Naive thymus-derived CD8-positive, alpha-beta T cell (primary cell): ENCODE measurements at regions not wholly inside any gene's neighbourhood (a gene's known extent, or its start where the extent isn't known, plus 50 kb on each side); places are given as distances from the start of the nearest gene placed in this dataset.

Source experiments
- ATAC-seq, 2 donors: fragments of 150-1000 bp; cut with Tn5 transposase in 1 of 2; sonication (Bioruptor Pico), chemical (Tn5 transposase) in 1 of 2; 1 replicate in 1 of 2; 2 replicates in 1 of 2; pipeline ENCODE4 v1.10.0; 2021; ENCODE audit warnings: mild to moderate bottlenecking in 2 of 2, moderate library complexity in 2 of 2
- POLR2A ChIA-PET: fragments of 350-600 bp; sonication (Branson Sonifier 250); formaldehyde crosslinking; loops from one replicate; lab custom pipeline; 2021; ENCODE audit warnings: antibody characterized with exemption; lab: Charles Lee
- DNase-seq, 10 donors: peaks; one replicate each; pipeline versions ENCODE4 v3.0.0 to v3.0.0-alpha.2; 2020 to 2022
- H3K27ac Mint-ChIP-seq, 10 donors: one replicate each; pipeline ENCODE4 v1.8.0; 2020 to 2022; ENCODE audit warnings: mild to moderate bottlenecking in 10 of 10, mixed read lengths in 10 of 10, moderate library complexity in 4 of 10, inconsistent platforms in 1 of 10
- H3K27me3 Mint-ChIP-seq, 5 donors: one replicate each; pipeline ENCODE4 v1.8.0; 2021 to 2022; ENCODE audit warnings: mixed read lengths in 5 of 5
- H3K36me3 Mint-ChIP-seq, 3 donors: one replicate each; pipeline ENCODE4 v1.8.0; 2020 to 2022; ENCODE audit warnings: mixed read lengths in 3 of 3, mild to moderate bottlenecking in 2 of 3, inconsistent platforms in 1 of 3
- H3K4me1 Mint-ChIP-seq, 4 donors: one replicate each; pipeline ENCODE4 v1.8.0; 2021 to 2022; ENCODE audit warnings: mixed read lengths in 4 of 4
- H3K4me3 Mint-ChIP-seq, 10 donors: one replicate each; pipeline ENCODE4 v1.8.0; 2020 to 2022; ENCODE audit warnings: mild to moderate bottlenecking in 10 of 10, mixed read lengths in 10 of 10, moderate library complexity in 6 of 10, inconsistent platforms in 1 of 10
- H3K9me3 Mint-ChIP-seq, 9 donors: one replicate each; pipeline ENCODE4 v1.8.0; 2020 to 2022; ENCODE audit warnings: mixed read lengths in 9 of 9, mild to moderate bottlenecking in 3 of 9, inconsistent platforms in 1 of 9, moderate library complexity in 1 of 9

DNA sequence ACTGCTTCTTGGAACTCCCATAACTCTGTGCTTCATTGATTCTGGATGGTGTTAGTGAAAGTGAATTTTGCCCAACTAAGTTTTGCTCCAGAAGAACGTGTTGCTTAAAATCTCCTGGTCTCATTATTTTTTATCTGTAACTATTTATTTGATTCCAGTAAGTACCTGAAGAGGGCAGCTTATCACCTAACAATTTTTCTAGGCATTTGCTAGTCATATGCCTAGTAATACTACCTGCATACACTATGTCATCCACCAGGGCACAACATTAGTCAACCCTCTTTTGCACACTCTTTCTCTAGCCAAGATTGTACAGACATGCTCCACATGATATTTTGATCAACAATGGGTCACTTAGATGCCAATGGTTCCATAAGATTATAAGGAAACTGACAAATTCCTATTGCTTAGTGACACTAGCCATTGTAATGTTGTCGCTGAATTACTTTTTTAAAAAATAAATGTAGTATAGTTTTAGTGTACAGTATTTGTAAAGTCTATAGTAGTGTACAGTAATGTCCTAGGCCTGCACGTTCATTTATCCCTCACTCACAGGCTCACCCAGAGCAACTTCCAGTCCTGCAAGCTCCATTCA is 499.9 kb upstream of the AADAT start:
- DNase-seq (no peak), ATAC-seq (no peak)
- Mint-ChIP-seq H3K4me1 (no peaks in the 10 kb centered on the region), H3K27me3 (no peaks in the 10 kb centered on the region), H3K4me3 (no peak overlapping the region), H3K27ac (no peak overlapping the region), H3K9me3 (peaks cover 0 to 21% (median 4%) of the 10 kb centered on the region in 9 donors), H3K36me3 (no peaks in the 10 kb centered on the region)
- POLR2A ChIA-PET: no interaction called here

DNA sequence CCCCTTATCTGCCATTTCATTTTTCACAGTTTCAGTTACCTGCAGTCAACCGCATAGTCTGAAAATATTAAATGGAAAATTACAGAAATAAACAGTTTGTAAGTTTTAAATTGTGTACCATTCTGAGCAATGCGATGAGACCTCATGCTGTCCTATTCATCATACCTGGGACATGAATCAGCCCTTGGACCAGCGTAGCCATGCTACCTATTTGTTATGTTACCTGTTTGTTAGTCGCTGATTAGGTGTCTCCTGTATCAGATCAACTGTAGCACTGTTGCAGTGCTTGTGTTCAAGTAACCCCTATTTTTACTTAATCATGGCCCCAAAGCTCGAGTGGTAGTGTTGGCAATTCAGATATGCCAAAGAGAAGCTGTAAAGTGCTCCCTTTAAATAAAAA is 492.2 kb upstream of the AADAT start:
- no peak overlapping the region for H3K27ac Mint-ChIP-seq
- H3K4me1 Mint-ChIP-seq: no peaks in the 10 kb centered on the region
- no peaks in the 10 kb centered on the region for H3K27me3 Mint-ChIP-seq
- POLR2A ChIA-PET: no interaction called here
- peaks cover 0 to 27% (median 8%) of the 10 kb centered on the region in 9 donors for H3K9me3 Mint-ChIP-seq
- ATAC-seq (no peak), DNase-seq (no peak)
- no peaks in the 10 kb centered on the region for H3K36me3 Mint-ChIP-seq
- no peak overlapping the region for H3K4me3 Mint-ChIP-seq

DNA sequence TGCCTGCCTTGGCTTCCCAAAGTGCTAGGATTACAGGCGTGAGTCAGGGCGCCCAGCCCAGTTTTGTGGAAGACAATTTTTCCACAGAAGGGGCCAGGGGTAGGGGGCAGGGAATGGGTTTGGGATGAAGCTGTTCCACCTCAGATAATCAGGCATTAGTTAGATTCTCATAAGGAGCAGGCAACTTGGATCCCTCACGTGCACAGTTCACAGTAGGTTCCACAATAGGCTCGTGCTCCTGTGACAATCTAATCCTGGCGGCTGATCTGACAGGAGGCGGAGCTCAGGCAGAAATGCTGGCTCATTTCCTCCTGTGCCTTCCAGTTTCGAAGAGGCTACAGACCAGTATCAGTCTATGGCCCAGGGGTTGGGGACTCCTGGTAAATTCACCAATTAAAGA is 491.6 kb upstream of the AADAT start:
- H3K36me3 Mint-ChIP-seq: no peaks in the 10 kb centered on the region
- DNase-seq (no peak), ATAC-seq (no peak)
- peaks cover 0 to 27% (median 8%) of the 10 kb centered on the region in 9 donors for H3K9me3 Mint-ChIP-seq
- no peak overlapping the region for H3K27ac Mint-ChIP-seq
- no peaks in the 10 kb centered on the region for H3K27me3 Mint-ChIP-seq
- H3K4me3 Mint-ChIP-seq: no peak overlapping the region
- H3K4me1 Mint-ChIP-seq: no peaks in the 10 kb centered on the region
- POLR2A ChIA-PET: no interaction called here

DNA sequence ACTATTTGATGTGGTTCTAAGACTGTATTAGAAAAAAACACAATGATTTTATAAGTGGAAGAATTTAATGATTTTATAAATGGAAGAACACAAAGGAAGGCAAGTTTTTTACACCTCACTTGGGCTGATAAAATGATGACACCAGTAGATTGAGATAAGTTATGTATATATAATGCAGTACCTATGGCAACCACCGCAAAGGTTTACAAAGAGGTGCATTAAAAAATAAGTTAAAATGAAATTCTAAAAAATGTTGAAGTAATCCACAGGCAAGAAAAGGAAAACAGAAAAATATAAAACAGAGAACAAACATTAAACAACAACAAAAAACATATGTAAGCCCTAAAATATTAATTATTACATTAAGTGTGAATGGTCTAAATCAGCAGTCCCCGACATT is 490.9 kb upstream of the AADAT start:
- no peaks in the 10 kb centered on the region for H3K4me1 Mint-ChIP-seq
- ATAC-seq: no peak
- POLR2A ChIA-PET: no interaction called here
- H3K27me3 Mint-ChIP-seq: no peaks in the 10 kb centered on the region
- no peak overlapping the region for H3K27ac Mint-ChIP-seq
- DNase-seq: no peak
- H3K9me3 Mint-ChIP-seq: peaks cover 0 to 27% (median 9%) of the 10 kb centered on the region in 9 donors
- H3K4me3 Mint-ChIP-seq: no peak overlapping the region
- no peaks in the 10 kb centered on the region for H3K36me3 Mint-ChIP-seq

DNA sequence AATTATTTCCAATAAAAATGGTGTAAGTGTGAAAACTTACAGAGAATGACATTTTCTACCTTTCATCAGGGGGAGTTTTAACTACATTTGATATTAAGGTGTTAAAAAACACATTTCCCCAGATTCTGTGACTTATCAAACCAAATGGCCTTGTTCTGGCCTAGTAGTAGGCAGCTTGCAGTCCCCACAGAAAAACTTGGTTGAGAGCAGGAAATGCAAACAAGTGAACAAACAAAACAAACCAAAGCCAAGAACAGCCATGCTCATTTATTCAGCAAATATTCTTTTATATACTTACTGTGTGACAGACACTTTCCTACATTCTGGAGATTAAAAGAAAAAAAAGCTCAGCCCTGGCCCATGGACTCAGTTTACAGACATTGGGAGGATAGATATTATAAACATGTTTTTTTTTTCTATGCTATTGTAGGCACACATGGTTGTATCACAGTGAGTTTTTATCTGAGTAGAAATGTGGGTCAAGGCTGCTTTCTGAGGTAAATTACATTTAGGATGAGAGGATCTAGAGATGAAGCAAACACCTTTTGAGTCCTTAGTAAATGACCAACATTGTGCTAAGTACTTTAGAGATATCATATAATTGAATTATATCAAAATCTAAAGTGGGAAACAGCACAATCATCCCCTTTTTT is 449.2 kb upstream of the AADAT start:
- no peak for ATAC-seq
- Mint-ChIP-seq H3K4me3 (no peak overlapping the region), H3K9me3 (peaks cover 0 to 35% (median 5%) of the 10 kb centered on the region in 9 donors), H3K36me3 (no peaks in the 10 kb centered on the region), H3K27me3 (no peaks in the 10 kb centered on the region), H3K27ac (no peak overlapping the region), H3K4me1 (no peaks in the 10 kb centered on the region)
- POLR2A ChIA-PET: no interaction called here
- no peak for DNase-seq

DNA sequence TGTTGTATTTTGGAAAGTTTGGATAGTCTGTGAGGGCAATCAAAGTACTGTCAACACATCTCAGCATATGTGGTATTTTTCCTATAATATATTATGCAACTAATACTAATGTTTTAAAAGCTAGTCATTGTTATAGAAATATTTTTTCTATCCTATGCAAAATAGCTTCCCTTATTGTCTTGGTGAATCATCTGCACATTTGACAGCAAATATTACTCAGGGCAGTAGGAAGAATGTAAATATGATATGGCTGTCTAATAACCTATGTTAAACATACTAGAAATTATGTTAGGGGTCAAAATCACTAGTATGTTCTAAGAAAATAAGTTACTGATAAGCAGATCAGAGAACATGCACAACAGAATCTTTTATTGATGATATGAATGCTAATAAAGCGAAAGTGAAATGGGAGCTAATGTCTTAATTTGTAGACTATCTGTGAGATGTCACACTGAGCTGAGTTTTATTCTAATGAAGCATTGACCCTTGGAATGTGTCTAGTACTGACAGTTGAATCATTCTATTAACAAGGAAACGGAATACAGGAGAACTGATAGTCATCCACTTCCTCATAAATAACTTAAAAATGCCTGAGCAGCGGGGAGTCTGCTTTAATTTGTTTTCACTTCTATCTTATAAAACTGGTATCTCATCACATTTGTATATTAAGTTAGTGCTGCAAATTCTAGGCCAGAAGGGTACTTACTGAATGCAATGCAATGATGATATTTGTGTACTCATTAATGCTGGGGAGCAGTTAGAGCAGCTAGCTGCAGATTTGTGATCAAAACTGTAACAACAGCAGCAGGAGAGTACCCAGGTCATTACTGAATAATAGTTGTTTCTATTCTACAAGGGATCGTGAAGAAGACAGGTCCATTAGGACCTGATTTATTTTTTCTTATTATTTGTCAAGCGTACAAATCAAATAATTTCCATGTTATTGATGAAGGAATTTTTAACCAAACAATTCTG is 440.3 kb upstream of the AADAT start:
- no peaks in the 10 kb centered on the region for H3K4me1 Mint-ChIP-seq
- no peaks in the 10 kb centered on the region for H3K36me3 Mint-ChIP-seq
- peaks cover 0 to 14% (median 0%) of the 10 kb centered on the region in 9 donors for H3K9me3 Mint-ChIP-seq
- H3K27me3 Mint-ChIP-seq: no peaks in the 10 kb centered on the region
- POLR2A ChIA-PET: no interaction called here
- DNase-seq: no peak
- no peak overlapping the region for H3K4me3 Mint-ChIP-seq
- no peak overlapping the region for H3K27ac Mint-ChIP-seq
- ATAC-seq: no peak

DNA sequence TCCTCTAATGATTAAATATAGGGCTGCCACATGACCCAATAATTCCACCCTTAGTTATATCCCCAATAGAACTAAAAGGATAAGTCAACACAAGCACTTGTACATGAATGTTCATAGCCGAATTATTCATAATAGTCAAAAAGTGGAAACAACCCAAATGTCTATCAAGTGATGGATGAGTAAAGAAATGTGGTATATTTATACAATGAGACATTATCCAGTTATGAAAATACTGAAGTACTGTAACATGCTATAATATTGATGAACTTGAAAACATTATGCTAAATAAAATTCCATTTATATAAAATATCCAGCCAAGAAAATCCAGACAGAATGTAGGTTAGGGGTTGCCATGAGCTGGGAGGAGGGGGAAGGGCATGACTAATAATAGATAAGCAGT is 436.7 kb upstream of the AADAT start:
- POLR2A ChIA-PET: no interaction called here
- H3K27ac Mint-ChIP-seq: no peak overlapping the region

DNA sequence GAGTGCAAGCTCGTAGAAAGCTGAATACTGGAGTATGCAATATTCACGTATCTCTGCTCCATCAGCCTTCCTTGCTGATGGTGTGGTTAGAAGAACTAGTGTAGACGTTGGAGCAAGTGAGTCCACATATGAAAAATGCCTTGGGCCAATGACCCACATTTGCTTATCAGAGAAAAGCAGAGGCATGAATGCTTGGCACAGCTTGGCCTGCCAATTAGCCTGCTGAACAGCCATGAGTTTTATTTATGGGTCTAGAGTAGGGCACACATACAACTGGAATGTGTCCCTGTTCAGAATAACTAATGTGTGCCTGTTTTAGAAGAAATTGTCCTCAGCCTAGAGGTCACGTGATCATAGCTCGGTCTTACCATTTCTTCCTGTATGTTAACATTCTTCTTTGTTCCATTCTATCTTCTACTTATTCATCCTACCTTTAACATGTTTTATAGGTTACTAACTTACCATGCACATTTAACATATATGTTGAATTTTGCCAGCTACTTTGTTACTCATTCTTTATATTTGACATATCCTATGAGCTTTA is 432.7 kb upstream of the AADAT start:
- no peak overlapping the region for H3K27ac Mint-ChIP-seq
- no peaks in the 10 kb centered on the region for H3K27me3 Mint-ChIP-seq
- no peaks in the 10 kb centered on the region for H3K4me1 Mint-ChIP-seq
- no peak for DNase-seq
- no peak overlapping the region for H3K4me3 Mint-ChIP-seq
- POLR2A ChIA-PET: no interaction called here
- no peaks in the 10 kb centered on the region for H3K36me3 Mint-ChIP-seq
- H3K9me3 Mint-ChIP-seq: peaks cover 0 to 13% (median 0%) of the 10 kb centered on the region in 9 donors
- ATAC-seq: no peak

More for the DNA sequence above, 436.7 kb upstream of the AADAT start:
- H3K4me3 Mint-ChIP-seq: no peak overlapping the region
- no peaks in the 10 kb centered on the region for H3K36me3 Mint-ChIP-seq
- H3K9me3 Mint-ChIP-seq: peaks cover 0 to 12% (median 0%) of the 10 kb centered on the region in 9 donors
- no peaks in the 10 kb centered on the region for H3K27me3 Mint-ChIP-seq
- no peaks in the 10 kb centered on the region for H3K4me1 Mint-ChIP-seq
- ATAC-seq (no peak), DNase-seq (no peak)

DNA sequence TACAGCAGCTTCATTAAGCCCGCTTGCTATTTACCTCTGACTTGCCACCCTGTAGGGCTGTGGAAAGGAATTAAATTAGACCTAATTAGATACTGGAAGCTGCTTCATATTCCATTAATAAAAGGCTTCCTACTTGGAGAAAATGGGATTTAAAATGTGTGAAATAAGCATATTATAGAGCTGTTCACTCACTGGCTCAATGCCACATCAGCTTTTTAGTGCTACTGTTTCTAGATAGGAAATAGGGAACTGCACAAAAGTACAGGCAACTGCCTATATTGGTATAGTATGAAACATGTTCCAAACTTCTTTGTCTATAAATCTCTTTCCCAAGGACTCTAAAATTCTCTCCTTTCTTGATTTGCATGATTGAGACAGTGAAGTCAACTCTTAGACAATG is 407.9 kb upstream of the AADAT start:
- Mint-ChIP-seq H3K4me3 (peak overlapping the region in 2 of 10 donors; percentile 64 to 66), H3K27ac (no peak overlapping the region), H3K4me1 (peaks cover 0 to 2% (median 0%) of the 10 kb centered on the region in 4 donors), H3K9me3 (peaks cover 0 to 10% (median 5%) of the 10 kb centered on the region in 9 donors), H3K27me3 (no peaks in the 10 kb centered on the region), H3K36me3 (no peaks in the 10 kb centered on the region)
- POLR2A ChIA-PET: no interaction called here
- ATAC-seq (no peak), DNase-seq (no peak)

DNA sequence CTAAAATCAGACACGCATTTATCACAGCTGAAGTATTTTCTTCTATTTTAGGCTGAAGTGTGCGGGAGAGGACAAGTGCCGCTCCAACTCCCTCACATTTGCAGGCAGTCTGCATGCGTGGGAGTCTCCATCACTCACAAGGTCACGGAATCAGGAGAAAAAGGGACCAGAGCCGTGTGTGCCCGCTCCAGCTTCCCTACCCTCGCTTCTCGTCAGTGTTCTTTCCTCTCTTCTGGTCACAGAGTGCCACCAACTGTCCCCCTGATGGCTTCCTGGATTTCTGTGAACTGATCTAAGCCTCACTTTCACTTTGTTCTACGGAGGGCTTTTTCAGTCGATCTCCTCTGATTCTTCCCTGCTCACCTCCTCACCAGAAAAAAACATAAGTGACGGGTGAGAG is 407.4 kb upstream of the AADAT start:
- Mint-ChIP-seq H3K4me1 (peaks cover 0 to 2% (median 0%) of the 10 kb centered on the region in 4 donors), H3K4me3 (peak overlapping the region; percentile 11 to 67 (median 58)), H3K9me3 (peaks cover 0 to 8% (median 5%) of the 10 kb centered on the region in 9 donors), H3K27me3 (no peaks in the 10 kb centered on the region), H3K36me3 (no peaks in the 10 kb centered on the region), H3K27ac (no peak overlapping the region)
- POLR2A ChIA-PET: no interaction called here
- no peak for DNase-seq
- no peak for ATAC-seq

DNA sequence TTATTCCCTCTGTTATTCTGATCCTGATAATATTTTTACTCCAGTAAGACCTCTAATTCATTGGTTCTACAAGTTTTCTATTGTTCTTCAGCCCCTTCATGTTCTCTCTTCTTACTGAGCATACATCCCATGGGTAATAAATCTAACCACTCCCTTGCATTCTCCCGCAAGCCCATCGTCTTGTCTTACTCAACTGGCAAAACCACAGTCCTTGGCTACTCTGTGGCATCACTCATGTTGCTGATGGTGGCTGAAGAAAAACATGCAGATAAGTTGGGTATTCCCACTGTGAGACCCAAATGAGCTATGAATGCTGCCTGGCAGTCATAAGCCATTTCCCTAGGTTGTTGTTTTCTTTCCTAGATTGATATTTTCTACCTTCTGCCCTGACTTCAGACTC is 402.2 kb upstream of the AADAT start:
- Mint-ChIP-seq H3K4me3 (no peak overlapping the region), H3K27me3 (no peaks in the 10 kb centered on the region), H3K4me1 (no peaks in the 10 kb centered on the region), H3K9me3 (peaks cover 0 to 5% (median 0%) of the 10 kb centered on the region in 9 donors), H3K36me3 (no peaks in the 10 kb centered on the region), H3K27ac (no peak overlapping the region)
- ATAC-seq (no peak), DNase-seq (no peak)
- POLR2A ChIA-PET: no interaction called here

DNA sequence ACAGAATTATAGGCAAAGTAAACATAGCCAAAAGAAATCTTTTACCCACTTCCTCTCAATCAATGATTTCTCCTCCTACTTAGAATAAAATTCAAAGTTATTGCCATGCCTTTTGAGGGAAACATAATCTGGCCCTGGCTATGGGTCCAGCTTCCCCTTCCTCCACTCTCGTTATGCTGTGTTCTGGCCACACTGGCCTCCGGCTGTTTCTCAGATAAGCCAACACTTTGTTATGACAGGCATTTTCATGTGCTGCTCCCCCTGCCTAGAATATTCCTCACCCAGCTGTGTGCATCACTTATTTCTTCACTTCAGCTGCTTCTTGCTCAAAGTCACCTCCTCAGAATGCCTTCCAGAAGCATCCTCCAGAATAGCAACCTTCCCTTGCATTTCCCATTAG is 386.6 kb upstream of the AADAT start:
- H3K27ac Mint-ChIP-seq: no peak overlapping the region
- no peaks in the 10 kb centered on the region for H3K36me3 Mint-ChIP-seq
- DNase-seq: no peak
- POLR2A ChIA-PET: no interaction called here
- no peaks in the 10 kb centered on the region for H3K4me1 Mint-ChIP-seq
- no peak overlapping the region for H3K4me3 Mint-ChIP-seq
- H3K27me3 Mint-ChIP-seq: no peaks in the 10 kb centered on the region
- ATAC-seq: no peak
- H3K9me3 Mint-ChIP-seq: peaks cover 0 to 7% (median 4%) of the 10 kb centered on the region in 9 donors

DNA sequence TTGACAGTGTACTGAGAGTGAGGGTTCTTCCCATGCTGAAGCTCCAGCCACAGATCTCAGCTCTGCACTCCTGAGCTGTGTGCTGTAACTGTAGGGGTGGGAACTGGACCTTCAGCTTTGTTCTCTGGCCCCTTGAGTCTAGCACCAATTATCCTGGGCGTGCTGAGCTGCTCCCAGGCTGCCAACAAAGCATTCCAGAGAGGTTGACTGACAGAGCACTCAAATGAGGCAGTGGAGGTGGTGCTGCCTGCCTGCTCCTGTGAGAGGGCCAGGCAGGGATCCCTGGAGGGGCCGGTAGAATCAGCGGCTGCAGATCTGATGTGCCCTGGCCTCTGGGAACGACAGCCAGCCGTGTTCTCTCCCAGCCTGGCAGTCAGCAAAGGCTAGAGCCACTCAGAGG is 375.7 kb upstream of the AADAT start:
- POLR2A ChIA-PET: no interaction called here
- Mint-ChIP-seq H3K27me3 (no peaks in the 10 kb centered on the region), H3K4me3 (no peak overlapping the region), H3K27ac (no peak overlapping the region), H3K4me1 (no peaks in the 10 kb centered on the region), H3K36me3 (no peaks in the 10 kb centered on the region), H3K9me3 (peaks cover 0 to 18% (median 7%) of the 10 kb centered on the region in 9 donors)
- ATAC-seq: no peak
- DNase-seq: no peak
